ENCODE measurements at regions not wholly inside any gene's neighbourhood (a gene's known extent, or its start where the extent isn't known, plus 50 kb on each side); places are given as distances from the start of the nearest gene placed in this dataset.
"Not testable (repeated sequence)": the region's sequence is repeated elsewhere in the genome, so short reads cannot be mapped to it uniquely, and the experiment has no call there.

GRCh38 chr4:71081192-71081591 lies 87.7 kb downstream of the DCK start:
- peak in 3 of 10 donors; percentile 10 to 85 (median 20) for DNase-seq
- intact Hi-C loops (cut with DNase I): no loop called here

- no peak for DNase-seq
- intact Hi-C loops (cut with DNase I): no loop called here
Observed at GRCh38 chr4:71093745-71094144, 100.3 kb downstream of the DCK start.

- intact Hi-C loops (cut with DNase I): no loop called here
- DNase-seq: no peak
Observed at GRCh38 chr4:71094201-71094600, 100.8 kb downstream of the DCK start.

GRCh38 chr4:71095141-71095540 lies 101.7 kb downstream of the DCK start:
- DNase-seq: no peak
- intact Hi-C loops (cut with DNase I): no loop called here

GRCh38 chr4:71095545-71095944 lies 102.1 kb downstream of the DCK start:
- intact Hi-C loops (cut with DNase I): no loop called here
- no peak for DNase-seq

GRCh38 chr4:71107726-71108125 lies 114.3 kb downstream of the DCK start:
- DNase-seq: no peak
- intact Hi-C loops (cut with DNase I): no loop called here

GRCh38 chr4:71110499-71110898 lies 117.0 kb downstream of the DCK start:
- DNase-seq: no peak
- intact Hi-C loops (cut with DNase I): no loop called here

- intact Hi-C loops (cut with DNase I); DNase-seq: not testable (repeated sequence)
Observed at GRCh38 chr4:71111133-71111532, 117.7 kb downstream of the DCK start.

GRCh38 chr4:71113294-71113693 lies 119.8 kb downstream of the DCK start:
- DNase-seq: no peak
- intact Hi-C loops (cut with DNase I): no loop called here

GRCh38 chr4:71120831-71121524 lies 127.5 kb downstream of the DCK start:
- intact Hi-C loops (cut with DNase I): no loop called here
- peak in 1 of 10 donors; percentile 77 for DNase-seq

- intact Hi-C loops (cut with DNase I): no loop called here
- no peak for DNase-seq
Observed at GRCh38 chr4:71123951-71124350, 130.5 kb downstream of the DCK start.

- no peak for DNase-seq
- intact Hi-C loops (cut with DNase I): no loop called here
Observed at GRCh38 chr4:71125137-71125536, 131.7 kb downstream of the DCK start.

- intact Hi-C loops (cut with DNase I): no loop called here
- DNase-seq: no peak
Observed at GRCh38 chr4:71126719-71127118, 133.3 kb downstream of the DCK start.

GRCh38 chr4:71130827-71131603 lies 137.6 kb downstream of the DCK start:
- DNase-seq: no peak
- intact Hi-C loops (cut with DNase I): no loop called here

GRCh38 chr4:71132486-71132885 lies 139.0 kb downstream of the DCK start:
- no peak for DNase-seq
- intact Hi-C loops (cut with DNase I): no loop called here

- intact Hi-C loops (cut with DNase I): no loop called here
- no peak for DNase-seq
Observed at GRCh38 chr4:71133491-71133890, 140.0 kb downstream of the DCK start.

- DNase-seq: no peak
- intact Hi-C loops (cut with DNase I): no loop called here
Observed at GRCh38 chr4:71136071-71136470, 142.6 kb downstream of the DCK start.

- intact Hi-C loops (cut with DNase I): no loop called here
- no peak for DNase-seq
Observed at GRCh38 chr4:71138007-71138615, 144.7 kb downstream of the DCK start.

GRCh38 chr4:71140563-71140962 lies 147.1 kb downstream of the DCK start:
- no peak for DNase-seq
- intact Hi-C loops (cut with DNase I): no loop called here

- intact Hi-C loops (cut with DNase I): no loop called here
- DNase-seq: no peak
Observed at GRCh38 chr4:71141125-71141524, 147.7 kb downstream of the DCK start.

- DNase-seq: no peak
- intact Hi-C loops (cut with DNase I): no loop called here
Observed at GRCh38 chr4:71147261-71147660, 153.8 kb downstream of the DCK start.

GRCh38 chr4:71148545-71148944 lies 155.1 kb downstream of the DCK start:
- intact Hi-C loops (cut with DNase I): no loop called here
- no peak for DNase-seq

All from posterior cingulate gyrus (tissue), 11 donors.